H1 (cell line): ENCODE measurements at regions not wholly inside any gene's neighbourhood (a gene's known extent, or its start where the extent isn't known, plus 50 kb on each side); places are given as distances from the start of the nearest gene placed in this dataset.

Experiments used
- CTCF ChIA-PET: fragments of 300-600 bp; sonication (Branson Sonifier 250); formaldehyde crosslinking; loops from one replicate; lab custom pipeline; 2021; ENCODE audit not compliant: partially characterized antibody; lab: Charles Lee
- POLR2A ChIA-PET: fragments of 300-600 bp; sonication (Branson Sonifier 250); formaldehyde crosslinking; loops from one replicate; lab custom pipeline; 2021; ENCODE audit warnings: inconsistent platforms; ENCODE audit not compliant: partially characterized antibody; lab: Charles Lee
- DNase-seq, 2 experiments: peaks; one replicate each; pipeline versions ENCODE4 v3.0.0 to v3.0.0-alpha.2; 2010 to 2022; ENCODE audit warnings: low spot score in 2 of 2, low read depth in 1 of 2, mixed read lengths in 1 of 2
- FAIRE-seq: peaks from 2 replicates; lab custom pipeline; 2011; peaks lifted over from hg19 to GRCh38; lab: Jason Lieb, UNC
- H2AFZ ChIP-seq: 2 replicates; pipeline ENCODE4 v1.8.1; 2012; ENCODE audit warnings: low read length, inconsistent platforms
- H2AK5ac ChIP-seq: 2 replicates; pipeline ENCODE4 v1.6.1; 2013; ENCODE audit warnings: low read depth, low read length
- H2BK120ac ChIP-seq: replicated peaks from 2 replicates; pipeline ENCODE3; 2013; ENCODE audit warnings: low read depth, low read length, inconsistent platforms
- H2BK12ac ChIP-seq: 2 replicates; pipeline ENCODE4 v1.6.1; 2013; ENCODE audit warnings: low read depth, low read length
- H2BK15ac ChIP-seq: 2 replicates; pipeline ENCODE4 v1.6.1; 2013; ENCODE audit warnings: low read length
- H2BK20ac ChIP-seq: 2 replicates; pipeline ENCODE4 v1.6.1; 2013; ENCODE audit warnings: low read length
- H2BK5ac ChIP-seq: 2 replicates; pipeline ENCODE4 v1.6.1; 2013; ENCODE audit warnings: low read depth, low read length
- H3K14ac ChIP-seq: 2 replicates; pipeline ENCODE4 v1.6.1; 2013; ENCODE audit warnings: inconsistent platforms; ENCODE audit not compliant: insufficient read length
- H3K18ac ChIP-seq: 2 replicates; pipeline ENCODE4 v1.6.1; 2013; ENCODE audit warnings: low read length; ENCODE audit errors: extremely low read depth
- H3K23ac ChIP-seq: 2 replicates; pipeline ENCODE4 v1.6.1; 2013; ENCODE audit warnings: inconsistent platforms; ENCODE audit not compliant: insufficient read length
- H3K23me2 ChIP-seq: 2 replicates; pipeline ENCODE4 v1.6.1; 2013; ENCODE audit warnings: low read depth, low read length
- H3K27ac ChIP-seq: 2 replicates; pipeline ENCODE4 v1.6.1; 2011; ENCODE audit warnings: low read depth, low read length, inconsistent platforms
- H3K27me3 ChIP-seq, 4 experiments: replicated peaks in 1 of 4; 1 replicate in 1 of 4; 2 replicates in 3 of 4; pipeline versions ENCODE4 v1.6.1 to v1.8.1; 2011 to 2013; ENCODE audit warnings: low read length in 3 of 4, mild to moderate bottlenecking in 3 of 4, inconsistent platforms in 2 of 4, mixed read lengths in 2 of 4, moderate library complexity in 1 of 4; ENCODE audit not compliant: control insufficient read depth in 3 of 4, insufficient read depth in 3 of 4; ENCODE audit errors: extremely low read depth in 1 of 4
- H3K36me3 ChIP-seq, 4 experiments: 2 replicates each; pipeline versions ENCODE4 v1.6.1 to v1.8.1; 2011 to 2013; ENCODE audit warnings: mild to moderate bottlenecking in 4 of 4, low read length in 3 of 4, moderate library complexity in 2 of 4, control low read depth in 1 of 4, inconsistent platforms in 1 of 4; ENCODE audit not compliant: insufficient read depth in 4 of 4, control insufficient read depth in 2 of 4
- H3K4ac ChIP-seq: replicated peaks from 2 replicates; pipeline ENCODE3; 2013; ENCODE audit warnings: low read length, low read depth, mixed read lengths, inconsistent platforms; ENCODE audit not compliant: insufficient read length
- H3K4me1 ChIP-seq, 4 experiments: replicated peaks in 1 of 4; 1 replicate in 1 of 4; 2 replicates in 3 of 4; pipeline versions ENCODE4 v1.6.1 to v1.8.1; 2011 to 2013; ENCODE audit warnings: low read length in 3 of 4, inconsistent platforms in 2 of 4, mixed read lengths in 1 of 4; ENCODE audit not compliant: insufficient read depth in 4 of 4, control insufficient read depth in 3 of 4
- H3K4me2 ChIP-seq, 2 experiments: 2 replicates each; pipeline versions ENCODE4 v1.6.1 to v1.8.1; 2011 to 2013; ENCODE audit warnings: low read depth in 2 of 2, low read length in 2 of 2, control low read depth in 1 of 2, inconsistent platforms in 1 of 2, mild to moderate bottlenecking in 1 of 2; ENCODE audit not compliant: insufficient read depth in 1 of 2
- H3K4me3 ChIP-seq, 4 experiments: fragments of 200-600, 300-600 bp in 1 of 4; sonication (generic), shearing (Covaris generic), sonication (Bioruptor Twin) in 1 of 4; 2 replicates each; pipeline versions ENCODE4 v1.5.1 to v1.8.1; 2011 to 2016; ENCODE audit warnings: low read length in 4 of 4, low read depth in 3 of 4, control low read depth in 2 of 4, inconsistent platforms in 2 of 4, mild to moderate bottlenecking in 2 of 4, mixed read lengths in 1 of 4, moderate library complexity in 1 of 4; ENCODE audit not compliant: insufficient read depth in 2 of 4; ENCODE audit errors: extremely low read depth in 1 of 4
- H3K56ac ChIP-seq: replicated peaks from 2 replicates; pipeline ENCODE3; 2013; ENCODE audit warnings: low read depth, mild to moderate bottlenecking, mixed read lengths, low read length, inconsistent platforms; ENCODE audit not compliant: insufficient read length
- H3K79me1 ChIP-seq: 2 replicates; pipeline ENCODE4 v1.6.1; 2013; ENCODE audit warnings: low read depth, low read length, control low read depth
- H3K79me2 ChIP-seq, 2 experiments: 2 replicates each; pipeline versions ENCODE4 v1.6.1 to v1.8.1; 2012 to 2013; ENCODE audit warnings: low read length in 2 of 2, mild to moderate bottlenecking in 2 of 2, inconsistent platforms in 1 of 2; ENCODE audit not compliant: insufficient read depth in 2 of 2, control insufficient read depth in 1 of 2
- H3K9ac ChIP-seq, 4 experiments: replicated peaks in 1 of 4; 1 replicate in 1 of 4; 2 replicates in 3 of 4; pipeline versions ENCODE4 v1.6.1 to v1.8.1; 2011 to 2013; ENCODE audit warnings: low read depth in 3 of 4, low read length in 3 of 4, control low read depth in 2 of 4, mild to moderate bottlenecking in 2 of 4, moderate library complexity in 2 of 4, inconsistent platforms in 1 of 4; ENCODE audit errors: extremely low read depth in 1 of 4
- H3K9me3 ChIP-seq, 2 experiments: 2 replicates each; pipeline versions ENCODE4 v1.6.1 to v1.8.1; 2012 to 2013; ENCODE audit warnings: mild to moderate bottlenecking in 2 of 2, moderate library complexity in 2 of 2, control low read depth in 1 of 2, inconsistent platforms in 1 of 2, low read depth in 1 of 2, low read length in 1 of 2, mixed read lengths in 1 of 2; ENCODE audit not compliant: insufficient read depth in 2 of 2
- H4K20me1 ChIP-seq, 2 experiments: replicated peaks in 1 of 2; 2 replicates each; pipeline versions ENCODE3 to v1.8.1; 2011 to 2013; ENCODE audit warnings: inconsistent platforms in 2 of 2, low read length in 2 of 2, mild to moderate bottlenecking in 1 of 2; ENCODE audit not compliant: insufficient read depth in 2 of 2, control insufficient read depth in 1 of 2
- H4K5ac ChIP-seq: 2 replicates; pipeline ENCODE4 v1.6.1; 2013; ENCODE audit warnings: low read length, low read depth, mixed read lengths, inconsistent platforms; ENCODE audit not compliant: insufficient read length
- H4K8ac ChIP-seq: 2 replicates; pipeline ENCODE4 v1.8.0; 2013; ENCODE audit warnings: mild to moderate bottlenecking, moderate library complexity, low read length, inconsistent platforms; ENCODE audit not compliant: insufficient read depth; ENCODE audit errors: extremely low read depth
- H4K91ac ChIP-seq: replicated peaks from 2 replicates; pipeline ENCODE3; 2013; ENCODE audit warnings: low read length, mixed read lengths, inconsistent platforms; ENCODE audit not compliant: insufficient read length
- ATF2 ChIP-seq: IDR thresholded peaks from 2 replicates; pipeline ENCODE4 v1.6.1; 2012; ENCODE audit warnings: low read length, inconsistent platforms
- CBX5 ChIP-seq: fragments of 300-800, 300-1000 bp; sonication (generic); IDR thresholded peaks from 2 replicates; pipeline ENCODE4 v1.7.1; 2016; ENCODE audit warnings: antibody characterized with exemption, low read length, low read depth
- CBX8 ChIP-seq: fragments of 300-800, 300-1000 bp; sonication (generic); IDR thresholded peaks from 2 replicates; pipeline ENCODE4 v1.7.1; 2016; ENCODE audit warnings: low read depth, low read length, borderline replicate concordance
- CHD2 ChIP-seq: IDR thresholded peaks from 2 replicates; pipeline ENCODE4 v1.6.1; 2012; ENCODE audit warnings: low read length, improper control_type of control experiment
- CREB1 ChIP-seq: IDR thresholded peaks from 2 replicates; pipeline ENCODE4 v1.6.1; 2012; ENCODE audit warnings: inconsistent platforms
- EP300 ChIP-seq, 2 experiments: IDR thresholded peaks; 1 replicate in 1 of 2; 2 replicates in 1 of 2; pipeline ENCODE4 v1.6.1; 2011 to 2012; ENCODE audit warnings: low read depth in 2 of 2, low read length in 2 of 2, mild to moderate bottlenecking in 2 of 2, borderline replicate concordance in 1 of 2, inconsistent platforms in 1 of 2, moderate library complexity in 1 of 2
- GABPA ChIP-seq: IDR thresholded peaks from 2 replicates; pipeline ENCODE4 v1.6.1; 2011; ENCODE audit warnings: mild to moderate bottlenecking, low read length, moderate library complexity, borderline replicate concordance; ENCODE audit not compliant: insufficient read depth
- MAX ChIP-seq: IDR thresholded peaks from 2 replicates; pipeline ENCODE4 v1.6.1; 2012; ENCODE audit warnings: inconsistent platforms
- POLR2AphosphoS5 ChIP-seq: IDR thresholded peaks from 2 replicates; pipeline ENCODE4 v1.6.1; 2011; ENCODE audit warnings: low read depth, low read length
- RNF2 ChIP-seq: fragments of 200-900, 300-1000 bp; sonication (generic); IDR thresholded peaks from 2 replicates; pipeline ENCODE4 v1.7.1; 2016; ENCODE audit warnings: borderline replicate concordance, low read depth, mild to moderate bottlenecking, antibody characterized with exemption, low read length; ENCODE audit not compliant: poor library complexity, severe bottlenecking; ENCODE audit errors: missing control alignments
- SP2 ChIP-seq: IDR thresholded peaks from 2 replicates; pipeline ENCODE4 v1.6.1; 2012; ENCODE audit warnings: mild to moderate bottlenecking, low read length, inconsistent platforms
- TBP ChIP-seq: IDR thresholded peaks from 2 replicates; pipeline ENCODE4 v1.6.1; 2011; ENCODE audit warnings: low read depth, low read length, improper control_type of control experiment
- WGBS, 2 experiments: shearing (Covaris generic) in 1 of 2; methylation state at CpG; one replicate each; pipeline versions ENCODE4 v1.1.6 to v1.1.7; 2013 to 2015; ENCODE audit warnings: low lambda C conversion rate in 2 of 2, mixed read lengths in 2 of 2, inconsistent platforms in 1 of 2, low coverage in 1 of 2, missing lambda C conversion rate in 1 of 2; ENCODE audit not compliant: insufficient replicate concordance in 2 of 2, insufficient coverage in 1 of 2, insufficient read length in 1 of 2; ENCODE audit errors: extremely low coverage in 1 of 2, missing lambda C conversion rate in 1 of 2; 5-methylcytosine and 5-hydroxymethylcytosine counted together

- POLR2A ChIA-PET: no interaction called here
- no peak overlapping the region for H3K27ac ChIP-seq
- TF ChIP-seq ATF2 (no peak), CBX5 (no peak), CREB1 (no peak), POLR2AphosphoS5 (no peak), EP300 (IDR thresholded peaks at IDR 0.05; ENCODE audit: borderline replicate concordance in 1 of 2, low read depth in 2 of 2, low read length in 2 of 2) (no peak), CHD2 (no peak), TBP (no peak), GABPA (no peak), CBX8 (no peak), RNF2 (no peak), SP2 (no peak), MAX (no peak)
Observed at GRCh38 chr14:71554959-71555612, 377.1 kb upstream of the RGS6 start.

More at GRCh38 chr14:71554959-71555612, 377.1 kb upstream of the RGS6 start:
- H2BK120ac ChIP-seq: no peak overlapping the region
- no peak overlapping the region for H4K8ac ChIP-seq
- no peaks in the 10 kb centered on the region; the same call in 1 of the 2 replicates for H3K79me1 ChIP-seq
- DNase-seq: no peak
- no peak overlapping the region for H3K4ac ChIP-seq
- no peaks in the 10 kb centered on the region for H3K4me1 ChIP-seq
- H3K4me3 ChIP-seq: no peak overlapping the region
- no peak overlapping the region for H3K23ac ChIP-seq
- H4K20me1 ChIP-seq: no peaks in the 10 kb centered on the region
- CTCF ChIA-PET: interaction anchor here (0.7 to 1.5 kb wide), 3 partner anchors 28 to 452 kb away, joined by 3 to 7 read pairs (median 4); no protein-coding TSS in a partner anchor
- no peak overlapping the region for H3K14ac ChIP-seq
- 94% methylated on average over 2 of the region's 2 CpGs; no CpG with 5 or more reads in 1 of the 2 experiments for WGBS, 2 experiments
- H4K5ac ChIP-seq: no peak overlapping the region
- H3K27me3 ChIP-seq: no peaks in the 10 kb centered on the region
- no peaks in the 10 kb centered on the region for H3K9me3 ChIP-seq
- no peak for FAIRE-seq
- no peak overlapping the region for H3K4me2 ChIP-seq
- no peak overlapping the region for H2BK20ac ChIP-seq
- peaks cover 0 to 2% of the 10 kb centered on the region in 2 experiments; a peak in 1 of 4 replicates for H3K79me2 ChIP-seq
- no peak overlapping the region for H3K56ac ChIP-seq
- no peak overlapping the region for H3K9ac ChIP-seq
- no peak overlapping the region for H2BK12ac ChIP-seq
- no peak overlapping the region for H2AK5ac ChIP-seq
- H3K18ac ChIP-seq: no peak overlapping the region
- no peak overlapping the region for H4K91ac ChIP-seq
- no peak overlapping the region for H2BK15ac ChIP-seq
- H2BK5ac ChIP-seq: no peak overlapping the region
- H3K36me3 ChIP-seq: no peaks in the 10 kb centered on the region
- no peak overlapping the region for H2AFZ ChIP-seq
- no peaks in the 10 kb centered on the region for H3K23me2 ChIP-seq
